H9 (cell line): ENCODE measurements at regions not wholly inside any gene's neighbourhood (a gene's known extent, or its start where the extent isn't known, plus 50 kb on each side); places are given as distances from the start of the nearest gene placed in this dataset.

Experiments
- DNase-seq: peaks from one replicate; pipeline ENCODE4 v3.0.0-alpha.2; 2017
- H2AFZ ChIP-seq: one replicate; pipeline ENCODE4 v1.6.1; 2013; ENCODE audit warnings: mild to moderate bottlenecking, low read length, control low read depth, moderate library complexity
- H2AK5ac ChIP-seq: 2 replicates; pipeline ENCODE4 v1.6.1; 2013; ENCODE audit warnings: low read length, control low read depth, mixed read lengths; ENCODE audit not compliant: insufficient read length
- H2BK120ac ChIP-seq: one replicate; pipeline ENCODE4 v1.6.1; 2013; ENCODE audit warnings: low read depth, mild to moderate bottlenecking, low read length, control low read depth, inconsistent platforms; ENCODE audit not compliant: poor library complexity, severe bottlenecking
- H2BK12ac ChIP-seq: 2 replicates; pipeline ENCODE4 v1.6.1; 2013; ENCODE audit warnings: low read length, control low read depth, mixed read lengths, low read depth; ENCODE audit not compliant: insufficient read length
- H2BK15ac ChIP-seq: 2 replicates; pipeline ENCODE4 v1.6.1; 2013; ENCODE audit warnings: low read depth, low read length, control low read depth
- H2BK20ac ChIP-seq: one replicate; pipeline ENCODE4 v1.6.1; 2013; ENCODE audit warnings: low read depth, mild to moderate bottlenecking, low read length, control low read depth, inconsistent platforms; ENCODE audit not compliant: poor library complexity, severe bottlenecking
- H2BK5ac ChIP-seq: 2 replicates; pipeline ENCODE4 v1.6.1; 2013; ENCODE audit warnings: low read length, control low read depth, mixed read lengths; ENCODE audit not compliant: insufficient read length
- H3K14ac ChIP-seq: 2 replicates; pipeline ENCODE4 v1.6.1; 2013; ENCODE audit warnings: low read length, control low read depth; ENCODE audit not compliant: insufficient read depth
- H3K18ac ChIP-seq: 2 replicates; pipeline ENCODE4 v1.6.1; 2013; ENCODE audit warnings: low read depth, mild to moderate bottlenecking, mixed read lengths, low read length, control low read depth; ENCODE audit not compliant: insufficient read length
- H3K23ac ChIP-seq: 2 replicates; pipeline ENCODE4 v1.6.1; 2013; ENCODE audit warnings: low read length, control low read depth, mixed read lengths, low read depth; ENCODE audit not compliant: insufficient read length
- H3K23me2 ChIP-seq: 2 replicates; pipeline ENCODE4 v1.6.1; 2013; ENCODE audit warnings: low read depth, mild to moderate bottlenecking, mixed read lengths, low read length, control low read depth; ENCODE audit not compliant: insufficient read length, poor library complexity, severe bottlenecking
- H3K27ac ChIP-seq: 2 replicates; pipeline ENCODE4 v1.5.1; 2013; ENCODE audit warnings: low read length, control low read depth, mixed read lengths, low read depth; ENCODE audit not compliant: insufficient read length
- H3K27me3 ChIP-seq: 2 replicates; pipeline ENCODE4 v1.6.1; 2013; ENCODE audit warnings: low read length, control low read depth, inconsistent platforms; ENCODE audit not compliant: insufficient read depth
- H3K4ac ChIP-seq: 2 replicates; pipeline ENCODE4 v1.6.1; 2013; ENCODE audit warnings: low read depth, mild to moderate bottlenecking, control low read depth, inconsistent platforms, low read length, moderate library complexity
- H3K4me1 ChIP-seq: 2 replicates; pipeline ENCODE4 v1.6.1; 2013; ENCODE audit warnings: low read length, control low read depth, inconsistent platforms; ENCODE audit not compliant: insufficient read depth
- H3K4me2 ChIP-seq: 2 replicates; pipeline ENCODE4 v1.6.1; 2013; ENCODE audit warnings: low read length, control low read depth, mixed read lengths; ENCODE audit not compliant: insufficient read length, insufficient read depth
- H3K56ac ChIP-seq: 2 replicates; pipeline ENCODE4 v1.6.1; 2013; ENCODE audit warnings: low read depth, mild to moderate bottlenecking, mixed read lengths, low read length, control low read depth; ENCODE audit not compliant: insufficient read length
- H3K79me1 ChIP-seq: 2 replicates; pipeline ENCODE4 v1.6.1; 2013; ENCODE audit warnings: low read depth, mild to moderate bottlenecking, moderate library complexity, low read length, control low read depth, inconsistent platforms; ENCODE audit not compliant: insufficient read depth, poor library complexity, severe bottlenecking
- H3K79me2 ChIP-seq: 2 replicates; pipeline ENCODE4 v1.6.1; 2013; ENCODE audit warnings: low read length, control low read depth, inconsistent platforms; ENCODE audit not compliant: insufficient read depth
- H3K9ac ChIP-seq: 2 replicates; pipeline ENCODE4 v1.6.1; 2013; ENCODE audit warnings: low read length, control low read depth, mixed read lengths; ENCODE audit not compliant: insufficient read length; ENCODE audit errors: extremely low read depth
- H3K9me3 ChIP-seq: one replicate; pipeline ENCODE4 v1.6.1; 2013; ENCODE audit warnings: low read depth, low read length, inconsistent platforms; ENCODE audit not compliant: control insufficient read depth
- H3T11ph ChIP-seq: one replicate; pipeline ENCODE4 v1.6.1; 2013; ENCODE audit warnings: mild to moderate bottlenecking, low read length, control low read depth, inconsistent platforms
- H4K20me1 ChIP-seq: one replicate; pipeline ENCODE4 v1.6.1; 2013; ENCODE audit not compliant: control insufficient read depth, insufficient read length, insufficient read depth
- H4K5ac ChIP-seq: 2 replicates; pipeline ENCODE4 v1.6.1; 2013; ENCODE audit warnings: low read depth, mild to moderate bottlenecking, mixed read lengths, low read length, control low read depth; ENCODE audit not compliant: insufficient read length
- H4K8ac ChIP-seq: replicated peaks from 2 replicates; pipeline ENCODE4 v1.6.1; 2013; ENCODE audit warnings: low read length, control low read depth, mixed read lengths, low read depth; ENCODE audit not compliant: insufficient read length
- H4K91ac ChIP-seq: 2 replicates; pipeline ENCODE4 v1.6.1; 2013; ENCODE audit warnings: low read depth, mild to moderate bottlenecking, moderate library complexity, mixed read lengths, low read length, control low read depth; ENCODE audit not compliant: insufficient read length
- H3K27ac Mint-ChIP-seq, 3 experiments: 2 replicates in 2 of 3; 3 replicates in 1 of 3; pipeline ENCODE4 v1.8.0; 2020 to 2021; ENCODE audit warnings: mixed read lengths in 3 of 3, mild to moderate bottlenecking in 1 of 3, moderate library complexity in 1 of 3
- H3K27me3 Mint-ChIP-seq: 2 replicates; pipeline ENCODE4 v1.8.0; 2021; ENCODE audit warnings: low read depth, mild to moderate bottlenecking, moderate library complexity, mixed read lengths
- H3K36me3 Mint-ChIP-seq, 3 experiments: 2 replicates in 2 of 3; 3 replicates in 1 of 3; pipeline ENCODE4 v1.8.0; 2020 to 2021; ENCODE audit warnings: low read depth in 3 of 3, mixed read lengths in 3 of 3; ENCODE audit not compliant: insufficient read depth in 1 of 3
- H3K4me1 Mint-ChIP-seq, 2 experiments: 2 replicates each; pipeline ENCODE4 v1.8.0; 2020; ENCODE audit warnings: mixed read lengths in 2 of 2
- H3K4me3 Mint-ChIP-seq, 2 experiments: 2 replicates in 1 of 2; 3 replicates in 1 of 2; pipeline ENCODE4 v1.8.0; 2020 to 2021; ENCODE audit warnings: mild to moderate bottlenecking in 2 of 2, mixed read lengths in 2 of 2, moderate library complexity in 1 of 2
- H3K9me3 Mint-ChIP-seq, 2 experiments: 2 replicates in 1 of 2; 3 replicates in 1 of 2; pipeline ENCODE4 v1.8.0; 2020; ENCODE audit warnings: mild to moderate bottlenecking in 2 of 2, mixed read lengths in 2 of 2, moderate library complexity in 1 of 2
- WGBS: extraction: QIAGEN DNeasy Blood & Tissue Kit; methylation state at CpG from one replicate; pipeline ENCODE4 v1.1.7; 2013; ENCODE audit warnings: missing lambda C conversion rate, low lambda C conversion rate, mixed read lengths; ENCODE audit not compliant: insufficient read length; ENCODE audit errors: extremely low coverage; 5-methylcytosine and 5-hydroxymethylcytosine counted together
- TF ChIP-seq, protein P1 (sequence below): fragments of 200-600 bp; sonication (generic); conservative IDR thresholded peaks from 3 replicates; pipeline ENCODE4 v1.8.0; 2021; ENCODE audit warnings: antibody characterized with exemption, mild to moderate bottlenecking

GRCh38 chr1:224801844-224802490 lies 127.5 kb upstream of the DNAH14 start:
- Histone ChIP-seq H3K4me1 (peaks cover 10% of the 10 kb centered on the region; the same call in 1 of the 2 replicates), H2BK12ac (no peak overlapping the region)
- H3K4me1 Mint-ChIP-seq, result peaks cover 30 to 38% of the 10 kb centered on the region in 2 experiments

More at GRCh38 chr1:224801844-224802490, 127.5 kb upstream of the DNAH14 start:
- H2AK5ac ChIP-seq, result no peak overlapping the region
- H3K23me2 ChIP-seq, result no peaks in the 10 kb centered on the region
- no peaks in the 10 kb centered on the region; a peak in 2 of 5 replicates for H3K9me3 Mint-ChIP-seq
- no peak overlapping the region for H2BK120ac ChIP-seq
- H3T11ph ChIP-seq, result no peak overlapping the region
- no peak overlapping the region for H4K91ac ChIP-seq
- H2AFZ ChIP-seq, result no peak overlapping the region
- no peak overlapping the region for H3K23ac ChIP-seq
- no peaks in the 10 kb centered on the region for H4K20me1 ChIP-seq
- H4K5ac ChIP-seq, result no peak overlapping the region
- H2BK20ac ChIP-seq, result no peak overlapping the region
- H3K4me3 Mint-ChIP-seq, result no peak overlapping the region
- no peak overlapping the region for H2BK5ac ChIP-seq
- no peak overlapping the region for H3K56ac ChIP-seq
- no peak for DNase-seq
- H3K79me1 ChIP-seq, result no peaks in the 10 kb centered on the region
- no peaks in the 10 kb centered on the region for H3K79me2 ChIP-seq
- peak overlapping the region in 1 of 3 experiments; percentile 37; a peak in 1 of 7 replicates for H3K27ac Mint-ChIP-seq
- H3K4ac ChIP-seq, result no peak overlapping the region
- H3K27ac ChIP-seq, result no peak overlapping the region
- H3K36me3 Mint-ChIP-seq, result peaks cover 0 to 5% (median 0%) of the 10 kb centered on the region in 3 experiments; a peak in 3 of 7 replicates
- no peak overlapping the region for H3K9ac ChIP-seq
- H2BK15ac ChIP-seq, result no peak overlapping the region
- no peaks in the 10 kb centered on the region for H3K9me3 ChIP-seq
- H3K27me3 Mint-ChIP-seq, result peaks cover 2% of the 10 kb centered on the region; the same call in 1 of the 2 replicates
- no peak overlapping the region for H3K18ac ChIP-seq
- TF ChIP-seq, protein P1, sequence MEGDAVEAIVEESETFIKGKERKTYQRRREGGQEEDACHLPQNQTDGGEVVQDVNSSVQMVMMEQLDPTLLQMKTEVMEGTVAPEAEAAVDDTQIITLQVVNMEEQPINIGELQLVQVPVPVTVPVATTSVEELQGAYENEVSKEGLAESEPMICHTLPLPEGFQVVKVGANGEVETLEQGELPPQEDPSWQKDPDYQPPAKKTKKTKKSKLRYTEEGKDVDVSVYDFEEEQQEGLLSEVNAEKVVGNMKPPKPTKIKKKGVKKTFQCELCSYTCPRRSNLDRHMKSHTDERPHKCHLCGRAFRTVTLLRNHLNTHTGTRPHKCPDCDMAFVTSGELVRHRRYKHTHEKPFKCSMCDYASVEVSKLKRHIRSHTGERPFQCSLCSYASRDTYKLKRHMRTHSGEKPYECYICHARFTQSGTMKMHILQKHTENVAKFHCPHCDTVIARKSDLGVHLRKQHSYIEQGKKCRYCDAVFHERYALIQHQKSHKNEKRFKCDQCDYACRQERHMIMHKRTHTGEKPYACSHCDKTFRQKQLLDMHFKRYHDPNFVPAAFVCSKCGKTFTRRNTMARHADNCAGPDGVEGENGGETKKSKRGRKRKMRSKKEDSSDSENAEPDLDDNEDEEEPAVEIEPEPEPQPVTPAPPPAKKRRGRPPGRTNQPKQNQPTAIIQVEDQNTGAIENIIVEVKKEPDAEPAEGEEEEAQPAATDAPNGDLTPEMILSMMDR, result no peak
- no peaks in the 10 kb centered on the region for H3K27me3 ChIP-seq
- H3K4me2 ChIP-seq, result no peak overlapping the region
- WGBS, result no CpG with 5 or more reads among the region's 2 CpGs
- no peak overlapping the region for H3K14ac ChIP-seq
- no peak overlapping the region for H4K8ac ChIP-seq
